GM10248 (cell line): ENCODE measurements at regions not wholly inside any gene's neighbourhood (a gene's known extent, or its start where the extent isn't known, plus 50 kb on each side); places are given as distances from the start of the nearest gene placed in this dataset.

Experiments used
- CTCF ChIA-PET: fragments of 300-600 bp; sonication (Branson Sonifier 250); formaldehyde crosslinking; extraction: SDS; loops from one replicate; lab custom pipeline; 2021; ENCODE audit warnings: antibody characterized with exemption; lab: Yijun Ruan, JAX
- POLR2A ChIA-PET: fragments of 350-650 bp; sonication (Branson Sonifier 250); formaldehyde crosslinking; extraction: SDS; loops from one replicate; lab custom pipeline; 2020; ENCODE audit warnings: antibody characterized with exemption; lab: Yijun Ruan, JAX
- DNase-seq: peaks from one replicate; pipeline ENCODE4 v3.0.0; 2012; ENCODE audit errors: extremely low spot score
- TF ChIP-seq, protein P1 (sequence below): IDR thresholded peaks from 2 replicates; pipeline ENCODE4 v1.5.1; 2012; ENCODE audit warnings: mild to moderate bottlenecking, low read depth; ENCODE audit errors: extremely low read depth, missing control alignments, control extremely low read depth

DNA sequence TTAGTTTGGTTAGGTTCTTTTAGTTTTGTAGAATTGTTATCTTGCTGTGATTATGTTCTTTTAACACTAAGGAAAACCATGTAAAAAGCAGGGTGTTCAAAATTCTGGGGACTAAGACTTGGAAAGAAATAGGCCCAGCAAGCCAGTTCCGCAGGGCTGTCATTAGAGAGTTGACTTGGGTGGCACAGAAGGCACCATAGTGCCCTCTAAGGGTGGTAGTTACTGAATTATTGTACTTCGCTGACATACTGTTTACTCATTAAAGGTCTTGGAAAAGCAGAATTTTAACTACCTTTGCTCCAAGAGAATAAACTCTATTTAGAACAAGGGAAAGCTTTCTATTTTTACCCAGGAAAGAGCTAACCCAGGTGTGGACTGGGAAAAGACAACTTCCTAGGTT lies 86.5 kb downstream of the OTUD1 start:
- peak; percentile 12 for DNase-seq
- ChIA-PET POLR2A (no interaction called here), CTCF (interaction anchor here (1.0 to 11.5 kb wide), 3 partner anchors 10 to 210 kb away, joined by 3 to 126 read pairs (median 3); no protein-coding TSS in a partner anchor)
- TF ChIP-seq, protein P1, sequence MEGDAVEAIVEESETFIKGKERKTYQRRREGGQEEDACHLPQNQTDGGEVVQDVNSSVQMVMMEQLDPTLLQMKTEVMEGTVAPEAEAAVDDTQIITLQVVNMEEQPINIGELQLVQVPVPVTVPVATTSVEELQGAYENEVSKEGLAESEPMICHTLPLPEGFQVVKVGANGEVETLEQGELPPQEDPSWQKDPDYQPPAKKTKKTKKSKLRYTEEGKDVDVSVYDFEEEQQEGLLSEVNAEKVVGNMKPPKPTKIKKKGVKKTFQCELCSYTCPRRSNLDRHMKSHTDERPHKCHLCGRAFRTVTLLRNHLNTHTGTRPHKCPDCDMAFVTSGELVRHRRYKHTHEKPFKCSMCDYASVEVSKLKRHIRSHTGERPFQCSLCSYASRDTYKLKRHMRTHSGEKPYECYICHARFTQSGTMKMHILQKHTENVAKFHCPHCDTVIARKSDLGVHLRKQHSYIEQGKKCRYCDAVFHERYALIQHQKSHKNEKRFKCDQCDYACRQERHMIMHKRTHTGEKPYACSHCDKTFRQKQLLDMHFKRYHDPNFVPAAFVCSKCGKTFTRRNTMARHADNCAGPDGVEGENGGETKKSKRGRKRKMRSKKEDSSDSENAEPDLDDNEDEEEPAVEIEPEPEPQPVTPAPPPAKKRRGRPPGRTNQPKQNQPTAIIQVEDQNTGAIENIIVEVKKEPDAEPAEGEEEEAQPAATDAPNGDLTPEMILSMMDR, result peak; percentile 25

DNA sequence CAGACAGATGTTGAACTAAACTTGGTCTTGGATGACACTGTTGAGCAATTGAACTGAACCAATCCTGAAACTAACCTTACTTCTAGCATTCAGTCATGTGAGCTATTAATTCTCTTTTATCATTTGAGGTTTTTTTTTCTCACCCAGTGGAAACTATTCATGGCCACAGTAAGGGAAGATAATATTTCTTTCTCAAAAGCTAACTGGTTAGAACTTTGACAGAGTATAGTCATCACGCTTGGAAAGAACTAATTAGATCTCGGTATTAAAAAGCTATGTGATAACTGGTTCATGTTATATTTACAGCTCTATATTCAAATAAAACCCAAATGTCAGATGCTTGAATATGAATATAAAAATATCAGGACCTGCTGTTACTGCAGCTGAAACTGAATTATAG lies 89.5 kb downstream of the OTUD1 start:
- ChIA-PET CTCF (interaction anchor here (0.9 to 11.5 kb wide), 8 partner anchors 11 to 368 kb away, joined by 3 to 126 read pairs (median 4); no protein-coding TSS in a partner anchor), POLR2A (no interaction called here)
- no peak for DNase-seq
- TF ChIP-seq, protein P1, result no peak

DNA sequence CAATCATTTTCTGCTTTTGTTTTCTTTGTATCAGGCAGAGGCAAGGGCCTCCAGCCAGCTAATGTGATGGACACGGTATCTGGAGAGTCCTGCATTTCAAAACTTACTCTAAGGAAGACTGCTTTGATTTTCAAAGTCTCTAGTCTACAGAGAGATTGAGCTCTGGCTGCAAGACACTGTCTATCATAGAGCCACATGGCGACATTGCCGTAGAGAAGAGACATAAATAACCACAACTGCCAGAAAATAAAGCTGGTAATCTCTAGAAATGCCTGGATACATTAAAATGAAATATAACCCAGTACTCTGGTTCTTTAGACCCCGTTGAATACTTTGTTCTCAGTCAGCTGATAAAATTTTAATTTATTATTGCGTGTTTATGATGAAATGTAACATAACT lies 90.8 kb downstream of the OTUD1 start:
- TF ChIP-seq, protein P1, result no peak
- DNase-seq, result no peak
- POLR2A ChIA-PET, result interaction anchor here (0.5 kb wide), 1 partner anchor 71 kb away, joined by 10 read pairs; no protein-coding TSS in a partner anchor
- CTCF ChIA-PET, result interaction anchor here (1.1 to 11.5 kb wide), 10 partner anchors 10 to 369 kb away, joined by 3 to 126 read pairs (median 4); no protein-coding TSS in a partner anchor

DNA sequence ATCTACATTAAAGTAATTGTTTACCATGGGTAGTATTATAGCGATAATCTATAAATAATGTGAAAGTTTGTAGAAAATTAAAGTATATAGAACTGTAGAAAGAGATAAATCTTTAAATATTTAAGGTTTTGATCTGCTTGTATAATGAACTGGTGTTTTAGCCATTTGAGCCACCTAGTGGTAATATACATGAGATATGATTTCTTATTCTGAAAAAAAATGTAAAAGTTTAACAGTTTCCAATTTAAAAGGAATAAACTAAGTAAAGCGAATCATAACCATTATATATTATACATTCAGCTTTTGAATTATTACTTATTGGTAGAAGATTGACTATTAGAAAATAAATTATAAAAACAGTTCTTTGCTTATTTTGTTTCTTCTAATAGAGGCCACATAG lies 91.2 kb downstream of the OTUD1 start:
- DNase-seq, result no peak
- POLR2A ChIA-PET, result no interaction called here
- CTCF ChIA-PET, result interaction anchor here (1.1 to 11.5 kb wide), 8 partner anchors 10 to 215 kb away, joined by 3 to 126 read pairs (median 4); no protein-coding TSS in a partner anchor
- TF ChIP-seq, protein P1, result peak; percentile 35

DNA sequence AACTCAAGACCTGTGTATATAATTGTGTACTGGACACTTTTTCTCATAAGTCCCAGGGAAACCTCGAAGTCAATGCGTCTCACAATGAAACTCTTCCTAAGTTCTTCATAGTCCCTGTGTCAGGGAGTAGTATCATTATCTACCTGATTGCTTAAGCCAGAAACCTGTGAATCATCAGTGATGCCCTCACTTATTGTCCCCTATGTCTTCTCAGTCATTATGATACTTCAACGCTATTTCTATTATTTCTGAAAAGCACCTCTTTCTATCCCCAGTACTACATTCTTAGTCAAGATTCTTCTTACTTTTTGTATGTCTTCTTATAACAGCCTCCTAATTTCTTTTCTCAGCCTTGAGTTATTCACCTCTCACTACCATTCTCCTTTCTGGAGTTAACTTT lies 94.3 kb downstream of the OTUD1 start:
- POLR2A ChIA-PET, result no interaction called here
- TF ChIP-seq, protein P1, result no peak
- CTCF ChIA-PET, result interaction anchor here (1.0 kb wide), 1 partner anchor 217 kb away, joined by 3 read pairs; no protein-coding TSS in a partner anchor
- no peak for DNase-seq

DNA sequence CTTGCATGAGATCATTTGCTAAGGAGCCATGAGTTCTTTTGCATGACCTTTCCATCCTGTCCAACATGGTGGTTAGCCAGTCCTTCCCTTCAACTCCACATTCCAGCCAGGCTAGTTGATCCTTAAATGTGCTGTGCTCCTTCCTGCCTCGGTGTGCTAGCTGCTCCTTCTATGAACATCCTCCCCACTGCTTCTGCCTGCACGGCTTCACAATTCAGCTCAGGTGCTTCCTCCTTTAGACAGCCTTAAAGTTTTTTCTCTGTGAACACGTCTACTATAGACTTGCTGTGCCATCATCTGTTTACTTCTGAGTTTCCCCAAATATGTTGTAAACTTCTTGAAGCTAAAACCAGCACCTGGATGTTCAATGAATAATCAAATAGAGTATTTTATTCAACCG lies 95.5 kb downstream of the OTUD1 start:
- no peak for DNase-seq
- CTCF ChIA-PET, result no interaction called here
- POLR2A ChIA-PET, result no interaction called here
- TF ChIP-seq, protein P1, result no peak
